Immature natural killer cell (primary cell): ENCODE measurements at regions not wholly inside any gene's neighbourhood (a gene's known extent, or its start where the extent isn't known, plus 50 kb on each side); places are given as distances from the start of the nearest gene placed in this dataset.

ENCODE experiments used
- DNase-seq, 3 donors: peaks; one replicate each; pipeline ENCODE4 v3.0.0; 2022; ENCODE audit warnings: mixed read lengths in 1 of 3
- H3K27ac Mint-ChIP-seq, 6 donors: one replicate each; pipeline ENCODE4 v1.8.0; 2020; ENCODE audit warnings: mixed read lengths in 6 of 6, mild to moderate bottlenecking in 5 of 6, inconsistent platforms in 4 of 6, moderate library complexity in 3 of 6
- H3K27me3 Mint-ChIP-seq, 3 donors: one replicate each; pipeline ENCODE4 v1.8.0; 2020 to 2021; ENCODE audit warnings: low read depth in 3 of 3, mild to moderate bottlenecking in 3 of 3, mixed read lengths in 3 of 3, moderate library complexity in 3 of 3, inconsistent platforms in 1 of 3
- H3K36me3 Mint-ChIP-seq, 3 donors: one replicate each; pipeline ENCODE4 v1.8.0; 2020; ENCODE audit warnings: mixed read lengths in 3 of 3, inconsistent platforms in 2 of 3, mild to moderate bottlenecking in 2 of 3
- H3K4me1 Mint-ChIP-seq, 2 donors: one replicate each; pipeline ENCODE4 v1.8.0; 2020; ENCODE audit warnings: inconsistent platforms in 2 of 2, mild to moderate bottlenecking in 2 of 2, mixed read lengths in 2 of 2, moderate library complexity in 1 of 2
- H3K4me3 Mint-ChIP-seq, 5 donors: one replicate each; pipeline ENCODE4 v1.8.0; 2020; ENCODE audit warnings: mild to moderate bottlenecking in 5 of 5, mixed read lengths in 5 of 5, inconsistent platforms in 3 of 5, moderate library complexity in 3 of 5
- H3K9me3 Mint-ChIP-seq, 6 donors: one replicate each; pipeline ENCODE4 v1.8.0; 2020; ENCODE audit warnings: mild to moderate bottlenecking in 6 of 6, mixed read lengths in 6 of 6, inconsistent platforms in 4 of 6, moderate library complexity in 3 of 6

DNA sequence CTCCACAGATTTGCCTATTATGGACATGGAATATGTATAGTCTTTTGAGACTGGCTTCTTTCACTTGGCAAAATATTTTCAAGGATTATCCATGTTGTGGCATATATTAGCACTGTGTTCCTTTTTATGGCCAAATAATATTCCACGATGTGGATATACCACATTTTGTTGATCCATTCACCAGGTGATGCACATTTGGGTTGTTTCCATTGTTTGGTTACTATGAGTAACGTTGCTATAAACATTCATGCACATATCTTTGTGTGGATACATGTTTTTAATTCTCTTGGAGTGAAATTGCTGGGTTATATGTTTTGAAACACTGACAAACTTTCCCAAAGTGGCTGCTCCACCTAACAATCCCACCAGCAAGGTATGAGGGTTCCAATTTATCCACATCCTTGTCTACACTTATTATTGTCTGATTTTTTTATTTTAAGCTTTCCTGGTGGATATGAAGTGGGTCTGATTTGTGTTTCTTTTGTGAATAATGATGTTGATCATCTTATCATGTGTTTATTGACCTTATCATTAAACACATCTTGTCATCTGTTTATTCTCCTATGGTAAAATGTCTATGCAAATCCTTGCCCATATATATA is 116.2 kb upstream of the FRMD6 start:
- peaks cover 0 to 2% (median 0%) of the 10 kb centered on the region in 6 donors for H3K9me3 Mint-ChIP-seq
- DNase-seq, result no peak
- no peak overlapping the region for H3K4me3 Mint-ChIP-seq
- no peak overlapping the region for H3K27ac Mint-ChIP-seq
- H3K27me3 Mint-ChIP-seq, result peaks cover 1 to 7% (median 3%) of the 10 kb centered on the region in 3 donors
- H3K4me1 Mint-ChIP-seq, result no peaks in the 10 kb centered on the region
- no peaks in the 10 kb centered on the region for H3K36me3 Mint-ChIP-seq

DNA sequence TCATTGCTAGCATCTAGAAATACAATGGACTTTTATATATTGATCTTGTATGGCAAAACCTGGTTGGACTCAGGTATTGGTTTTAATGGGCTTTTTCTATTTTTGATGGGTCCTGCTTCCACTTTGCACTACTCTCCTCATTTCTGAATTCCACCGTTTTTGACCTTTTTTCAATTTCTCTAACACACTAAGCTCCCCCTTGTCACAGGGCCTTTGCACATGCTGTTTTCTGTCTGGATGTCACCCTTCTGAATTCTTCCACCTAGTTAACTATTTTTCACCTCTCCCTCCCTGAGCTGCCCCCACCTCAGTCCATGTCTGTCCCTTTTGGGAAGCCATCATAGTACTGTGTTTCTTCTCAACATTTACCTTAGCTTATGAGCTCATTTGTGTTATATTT is 112.7 kb upstream of the FRMD6 start:
- Mint-ChIP-seq H3K36me3 (no peaks in the 10 kb centered on the region), H3K9me3 (peaks cover 0 to 2% (median 0%) of the 10 kb centered on the region in 6 donors), H3K4me3 (no peak overlapping the region), H3K27ac (no peak overlapping the region), H3K27me3 (peaks cover 4 to 7% (median 4%) of the 10 kb centered on the region in 3 donors), H3K4me1 (no peaks in the 10 kb centered on the region)
- DNase-seq, result no peak

DNA sequence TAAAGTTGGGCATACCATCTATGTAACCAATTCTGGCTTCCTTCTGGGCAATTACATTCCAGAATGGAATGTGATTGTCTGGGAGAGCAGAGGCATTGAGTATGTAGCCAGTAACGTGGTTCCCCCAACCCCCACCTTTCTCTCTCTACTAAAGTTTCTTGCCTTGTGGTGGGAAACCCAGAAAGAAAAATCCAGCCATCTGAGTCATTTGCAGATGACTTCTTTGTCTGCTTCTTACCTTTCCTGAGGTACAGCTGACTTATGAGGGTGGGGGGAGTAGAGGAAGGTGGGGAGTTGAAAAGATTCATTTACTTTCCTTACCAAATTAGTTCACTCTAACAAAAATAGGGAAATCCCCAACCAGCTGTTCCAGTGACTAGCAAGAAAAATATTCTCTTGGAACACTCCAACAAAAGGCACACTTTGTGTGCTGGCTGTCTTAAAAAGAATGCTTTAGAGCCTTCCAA is 112.1 kb upstream of the FRMD6 start:
- Mint-ChIP-seq H3K4me3 (no peak overlapping the region), H3K4me1 (no peaks in the 10 kb centered on the region), H3K27me3 (peaks cover 4 to 7% (median 4%) of the 10 kb centered on the region in 3 donors)

DNA sequence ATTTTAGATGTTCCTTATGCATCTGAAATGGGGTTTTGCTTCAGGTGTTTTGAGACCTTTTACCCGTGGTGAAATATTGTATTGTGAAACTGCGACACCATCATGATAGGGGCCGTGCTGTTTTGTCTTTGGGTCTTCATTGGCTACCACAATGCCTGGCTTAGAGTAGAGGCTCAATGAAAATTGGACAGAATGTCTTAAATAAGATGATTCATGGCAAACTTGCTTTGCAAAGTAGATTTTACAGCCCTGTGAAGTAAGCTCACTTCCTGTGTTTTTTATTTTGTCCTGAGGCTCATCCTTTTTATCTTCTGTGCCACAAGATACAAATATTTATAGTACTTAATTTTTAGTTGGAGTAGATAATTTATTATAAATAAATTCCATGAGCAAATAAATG is 111.3 kb upstream of the FRMD6 start:
- Mint-ChIP-seq H3K27me3 (peaks cover 4 to 8% (median 4%) of the 10 kb centered on the region in 3 donors), H3K4me1 (no peaks in the 10 kb centered on the region), H3K27ac (no peak overlapping the region), H3K4me3 (no peak overlapping the region), H3K36me3 (no peaks in the 10 kb centered on the region), H3K9me3 (peaks cover 0 to 2% (median 0%) of the 10 kb centered on the region in 6 donors)
- DNase-seq, result no peak

More for the DNA sequence above, 112.1 kb upstream of the FRMD6 start:
- Mint-ChIP-seq H3K27ac (no peak overlapping the region), H3K9me3 (peaks cover 0 to 2% (median 0%) of the 10 kb centered on the region in 6 donors), H3K36me3 (no peaks in the 10 kb centered on the region)
- DNase-seq, result no peak

DNA sequence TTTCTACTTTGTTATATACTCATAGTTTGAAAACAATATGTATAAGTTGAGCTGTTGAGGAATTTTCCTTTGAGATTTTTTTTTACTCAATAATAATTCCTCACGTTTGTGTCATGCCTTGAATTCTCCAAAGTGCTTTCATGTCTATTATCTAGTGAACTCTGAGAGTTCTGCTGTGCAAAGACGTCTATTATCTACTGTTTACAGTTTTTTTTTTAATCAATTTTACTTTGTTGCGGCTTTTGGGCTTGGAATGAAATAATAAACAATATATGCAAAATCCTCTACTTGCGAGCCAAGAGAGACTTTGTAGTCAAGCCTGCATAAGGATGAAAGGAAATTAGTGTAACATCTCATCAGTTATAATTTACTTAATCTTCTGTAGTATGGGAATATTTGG is 107.2 kb upstream of the FRMD6 start:
- Mint-ChIP-seq H3K27me3 (peaks cover 1 to 12% (median 4%) of the 10 kb centered on the region in 3 donors), H3K36me3 (no peaks in the 10 kb centered on the region), H3K27ac (no peak overlapping the region), H3K4me3 (no peak overlapping the region), H3K4me1 (no peaks in the 10 kb centered on the region), H3K9me3 (peaks cover 0 to 5% (median 0%) of the 10 kb centered on the region in 6 donors)
- DNase-seq, result no peak

DNA sequence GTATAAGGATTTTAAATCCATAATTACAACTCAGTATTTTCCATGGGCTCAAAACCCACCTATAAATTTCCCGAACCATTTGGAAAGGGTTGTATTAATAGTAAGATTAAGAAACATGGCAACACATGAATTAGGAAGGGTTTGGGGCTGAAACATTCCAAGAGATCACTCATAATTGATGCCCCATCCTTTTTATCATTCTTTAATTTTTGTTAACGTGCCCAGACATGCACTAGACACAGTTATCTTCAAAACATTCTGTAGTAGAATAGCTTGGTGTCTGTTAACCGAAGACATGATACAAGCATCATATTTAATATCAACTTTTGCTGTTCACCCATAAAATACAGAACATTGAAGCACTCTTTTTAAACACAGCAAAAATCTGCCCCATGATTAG is 106.8 kb upstream of the FRMD6 start:
- Mint-ChIP-seq H3K36me3 (no peaks in the 10 kb centered on the region), H3K9me3 (peaks cover 0 to 5% (median 0%) of the 10 kb centered on the region in 6 donors), H3K27ac (no peak overlapping the region), H3K27me3 (peaks cover 1 to 11% (median 4%) of the 10 kb centered on the region in 3 donors), H3K4me3 (no peak overlapping the region), H3K4me1 (no peaks in the 10 kb centered on the region)
- DNase-seq, result no peak

DNA sequence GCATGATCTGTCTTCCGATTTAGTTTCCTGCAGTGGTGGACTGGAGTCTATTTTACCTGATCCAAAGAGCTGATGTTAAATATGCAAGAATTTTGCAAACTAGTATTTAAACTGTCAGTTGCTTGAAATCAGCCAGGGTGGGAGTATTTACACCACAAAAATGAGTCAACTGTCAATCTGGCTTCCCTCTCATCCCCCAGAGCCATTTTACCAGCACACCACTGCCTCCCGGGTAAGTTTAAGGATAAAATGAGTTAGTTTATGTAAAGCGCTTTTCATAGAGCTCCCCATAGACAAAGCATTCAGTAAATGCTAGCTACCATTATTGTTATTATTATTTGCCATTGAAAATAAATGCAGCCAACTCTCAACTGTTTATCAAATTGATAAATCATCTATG is 106.3 kb upstream of the FRMD6 start:
- H3K9me3 Mint-ChIP-seq, result peaks cover 0 to 5% (median 0%) of the 10 kb centered on the region in 6 donors
- no peaks in the 10 kb centered on the region for H3K4me1 Mint-ChIP-seq
- H3K4me3 Mint-ChIP-seq, result no peak overlapping the region
- no peak for DNase-seq
- no peak overlapping the region for H3K27ac Mint-ChIP-seq
- no peaks in the 10 kb centered on the region for H3K36me3 Mint-ChIP-seq
- H3K27me3 Mint-ChIP-seq, result peaks cover 1 to 7% (median 4%) of the 10 kb centered on the region in 3 donors

DNA sequence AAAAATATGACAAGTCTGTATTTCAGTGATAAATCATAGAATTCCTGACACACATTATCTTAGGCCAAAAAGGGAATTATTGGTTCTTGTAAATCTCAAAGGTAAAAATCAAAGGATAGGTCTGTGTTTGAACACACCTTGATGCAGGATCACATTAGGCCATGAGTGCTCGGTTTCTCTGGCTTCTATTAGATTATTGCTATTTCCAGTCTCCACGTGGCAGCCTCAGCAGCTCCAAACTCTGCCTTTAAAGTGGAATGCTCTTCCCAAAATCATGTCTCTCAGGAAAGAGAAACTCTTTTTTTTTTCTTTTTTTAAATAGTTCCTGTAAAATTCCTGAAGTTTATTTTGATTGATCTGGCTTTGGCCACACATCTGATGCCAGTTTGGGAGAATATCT is 105.6 kb upstream of the FRMD6 start:
- no peaks in the 10 kb centered on the region for H3K4me1 Mint-ChIP-seq
- H3K9me3 Mint-ChIP-seq, result peaks cover 0 to 5% (median 0%) of the 10 kb centered on the region in 6 donors
- peaks cover 1 to 7% (median 6%) of the 10 kb centered on the region in 3 donors for H3K27me3 Mint-ChIP-seq
- no peak overlapping the region for H3K27ac Mint-ChIP-seq
- no peak for DNase-seq
- H3K4me3 Mint-ChIP-seq, result no peak overlapping the region
- no peaks in the 10 kb centered on the region for H3K36me3 Mint-ChIP-seq

DNA sequence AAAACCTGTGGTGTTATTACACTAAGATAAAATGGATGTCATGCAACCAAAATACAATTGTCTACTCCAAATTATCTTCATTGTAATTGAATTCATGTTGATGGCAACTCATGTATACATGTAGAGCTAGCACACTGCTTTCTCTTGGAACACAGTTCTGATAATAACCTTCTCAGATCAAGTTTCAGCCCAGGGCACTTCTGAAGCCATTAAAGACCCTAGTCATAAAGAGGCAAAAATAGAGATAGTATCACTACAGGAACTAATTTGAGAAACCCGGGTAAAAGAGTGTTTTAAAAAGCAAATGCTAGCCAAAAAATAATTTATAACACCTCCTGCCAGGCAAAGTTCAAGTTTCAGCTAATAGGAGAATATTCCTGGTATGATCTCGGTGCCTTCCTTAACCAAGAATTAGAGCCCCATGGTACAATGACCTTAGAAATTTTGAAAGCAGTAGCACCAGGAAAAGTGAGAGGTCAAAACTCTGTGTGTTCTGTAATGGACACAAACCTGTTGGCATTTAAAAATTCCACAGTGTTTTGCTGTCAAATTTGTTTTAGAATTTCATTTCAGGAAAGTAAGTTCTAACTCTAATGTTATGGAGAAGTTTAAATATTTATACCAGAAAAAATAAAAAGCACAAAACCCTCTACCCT is 105.0 kb upstream of the FRMD6 start:
- Mint-ChIP-seq H3K4me3 (no peak overlapping the region), H3K27me3 (peaks cover 1 to 7% (median 2%) of the 10 kb centered on the region in 3 donors), H3K36me3 (no peaks in the 10 kb centered on the region), H3K9me3 (peaks cover 0 to 5% (median 0%) of the 10 kb centered on the region in 6 donors), H3K27ac (no peak overlapping the region), H3K4me1 (no peaks in the 10 kb centered on the region)
- DNase-seq, result no peak

DNA sequence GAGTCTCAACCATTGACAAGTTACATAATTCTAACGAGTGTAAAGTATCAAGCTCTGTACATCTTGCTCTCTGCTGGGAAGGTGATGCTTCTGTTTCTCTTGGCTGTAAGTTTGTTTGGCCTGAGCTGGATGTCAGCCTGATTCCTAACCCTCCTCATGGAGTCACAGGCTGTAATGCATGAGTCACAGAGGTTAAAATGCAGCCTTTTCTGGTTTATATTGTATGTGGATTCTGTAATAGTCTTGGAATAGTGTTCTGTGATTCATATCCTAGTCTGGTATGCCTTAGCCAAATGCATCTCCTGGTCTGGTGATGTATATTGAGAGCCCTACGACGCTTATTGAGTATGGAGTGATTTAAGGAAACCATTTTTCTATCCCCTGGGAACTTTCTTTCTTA is 104.5 kb upstream of the FRMD6 start:
- Mint-ChIP-seq H3K36me3 (no peaks in the 10 kb centered on the region), H3K4me1 (no peaks in the 10 kb centered on the region), H3K27ac (no peak overlapping the region), H3K4me3 (no peak overlapping the region), H3K9me3 (peaks cover 0 to 5% (median 0%) of the 10 kb centered on the region in 6 donors), H3K27me3 (peaks cover 1 to 7% (median 2%) of the 10 kb centered on the region in 3 donors)
- no peak for DNase-seq

DNA sequence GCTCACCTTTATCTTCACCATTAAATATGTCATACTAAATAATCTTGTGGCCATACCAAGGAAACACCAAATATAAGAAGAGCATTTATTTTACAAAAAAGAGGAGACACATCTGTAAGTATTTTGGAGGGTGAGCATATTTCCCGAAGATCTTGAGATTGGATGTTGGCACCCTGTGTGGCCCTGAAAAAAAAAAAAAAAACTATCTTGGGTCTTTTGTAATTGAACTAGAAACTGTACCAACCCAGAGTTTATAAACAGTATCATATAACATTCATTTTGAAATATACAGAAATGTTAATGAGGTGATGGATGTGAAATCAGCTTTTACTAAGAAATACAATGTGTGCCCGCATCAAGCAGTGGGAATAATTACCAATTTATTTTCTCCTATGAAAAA is 104.0 kb upstream of the FRMD6 start:
- Mint-ChIP-seq H3K4me1 (no peaks in the 10 kb centered on the region), H3K9me3 (peaks cover 0 to 5% (median 0%) of the 10 kb centered on the region in 6 donors), H3K27ac (no peak overlapping the region), H3K27me3 (peaks cover 0 to 7% (median 2%) of the 10 kb centered on the region in 3 donors), H3K4me3 (no peak overlapping the region), H3K36me3 (no peaks in the 10 kb centered on the region)
- DNase-seq, result no peak

DNA sequence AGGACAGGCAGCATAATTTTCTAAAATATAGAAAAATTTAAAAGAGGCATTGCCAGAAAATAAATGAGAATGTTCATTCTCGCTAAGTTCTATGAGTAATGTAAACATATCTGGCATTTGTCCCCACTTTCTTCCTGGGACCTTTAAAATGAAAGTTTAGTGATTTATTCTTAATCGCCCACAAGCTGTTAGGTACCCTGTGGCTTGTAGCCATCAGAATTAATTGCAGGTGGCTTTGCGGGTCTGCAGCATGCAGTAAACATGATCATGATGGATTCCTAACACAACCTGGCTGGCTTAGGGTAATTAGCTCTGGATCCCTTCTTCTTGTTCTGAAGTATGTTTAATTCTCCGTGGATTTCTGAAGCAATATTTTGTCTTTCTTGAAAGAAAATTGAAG is 103.5 kb upstream of the FRMD6 start:
- Mint-ChIP-seq H3K4me3 (no peak overlapping the region), H3K9me3 (peaks cover 0 to 5% (median 0%) of the 10 kb centered on the region in 6 donors), H3K4me1 (no peaks in the 10 kb centered on the region), H3K36me3 (no peaks in the 10 kb centered on the region), H3K27me3 (peaks cover 0 to 7% (median 2%) of the 10 kb centered on the region in 3 donors), H3K27ac (no peak overlapping the region)
- no peak for DNase-seq

DNA sequence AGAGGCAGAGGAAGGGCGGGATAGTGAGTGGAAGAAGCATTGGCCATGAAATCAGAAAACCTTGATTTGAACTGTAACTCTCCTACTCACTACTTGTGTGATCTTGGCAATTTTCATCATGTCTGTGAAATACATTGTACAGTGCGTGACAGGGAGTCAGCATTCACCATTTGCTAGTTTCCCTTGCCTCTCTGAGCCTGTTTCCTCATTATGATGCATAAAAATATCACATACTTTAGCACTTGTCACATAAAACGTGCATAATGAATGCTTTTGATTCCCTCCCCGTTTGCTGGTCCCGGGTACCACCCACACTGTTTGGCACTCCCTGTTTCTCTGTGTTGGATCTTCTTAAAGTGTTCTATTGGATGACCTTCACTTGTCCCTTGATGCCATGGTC is 101.1 kb upstream of the FRMD6 start:
- H3K27me3 Mint-ChIP-seq, result peaks cover 2 to 4% (median 3%) of the 10 kb centered on the region in 3 donors
- H3K9me3 Mint-ChIP-seq, result peaks cover 0 to 5% (median 0%) of the 10 kb centered on the region in 6 donors

DNA sequence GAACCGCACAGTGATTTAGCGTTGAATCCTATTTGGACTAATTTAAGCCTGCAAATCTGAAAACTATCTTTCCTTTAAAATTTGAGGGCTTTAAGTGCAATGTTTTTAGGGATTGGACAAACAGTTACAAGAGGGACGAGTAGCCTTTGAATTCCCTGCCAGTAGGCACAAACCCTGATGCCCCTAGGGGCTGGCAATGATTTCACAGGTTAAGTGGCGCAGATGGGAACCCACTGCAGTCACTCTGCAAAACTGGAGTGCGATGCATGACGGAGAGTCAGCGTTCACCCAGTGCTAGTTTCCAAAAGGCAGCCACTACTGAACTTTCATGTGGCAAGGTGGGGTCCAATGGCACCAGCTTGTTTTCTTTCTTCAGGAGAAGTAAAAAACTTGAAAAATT is 99.4 kb upstream of the FRMD6 start:
- Mint-ChIP-seq H3K36me3 (no peaks in the 10 kb centered on the region), H3K4me1 (no peaks in the 10 kb centered on the region), H3K27me3 (peaks cover 3 to 6% (median 4%) of the 10 kb centered on the region in 3 donors), H3K9me3 (peaks cover 0 to 3% (median 0%) of the 10 kb centered on the region in 6 donors), H3K4me3 (no peak overlapping the region), H3K27ac (no peak overlapping the region)
- DNase-seq, result no peak

More for the DNA sequence above, 101.1 kb upstream of the FRMD6 start:
- Mint-ChIP-seq H3K27ac (no peak overlapping the region), H3K4me1 (no peaks in the 10 kb centered on the region), H3K4me3 (no peak overlapping the region), H3K36me3 (no peaks in the 10 kb centered on the region)
- no peak for DNase-seq
